ENCODE measurements at regions not wholly inside any gene's neighbourhood (a gene's known extent, or its start where the extent isn't known, plus 50 kb on each side); places are given as distances from the start of the nearest gene placed in this dataset.

DNA sequence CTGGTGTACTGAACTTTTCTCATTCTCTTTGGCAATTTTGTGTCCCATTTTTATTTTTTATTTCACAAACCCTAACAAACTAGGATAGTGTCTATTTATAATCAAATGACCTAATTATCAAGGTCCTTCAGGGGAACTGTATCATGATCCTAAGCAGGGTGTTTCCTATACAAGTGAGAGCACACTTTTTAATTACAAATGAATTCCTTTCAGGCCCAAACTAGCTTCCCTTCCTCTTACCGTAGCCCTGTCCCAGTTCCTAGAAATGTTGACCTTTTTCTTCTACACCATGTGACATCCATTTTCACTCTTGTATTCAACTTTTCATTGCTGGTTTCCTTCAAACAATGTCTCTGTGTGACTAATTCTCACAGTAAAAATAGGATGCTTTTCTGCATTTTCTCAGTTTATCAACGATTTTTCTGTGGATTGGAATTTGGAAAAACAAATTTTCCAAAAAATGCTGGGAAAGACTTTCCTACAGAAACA, 411.4 kb downstream of the CCDC91 start:
- no peak for DNase-seq (ENCODE audit: low spot score)

DNA sequence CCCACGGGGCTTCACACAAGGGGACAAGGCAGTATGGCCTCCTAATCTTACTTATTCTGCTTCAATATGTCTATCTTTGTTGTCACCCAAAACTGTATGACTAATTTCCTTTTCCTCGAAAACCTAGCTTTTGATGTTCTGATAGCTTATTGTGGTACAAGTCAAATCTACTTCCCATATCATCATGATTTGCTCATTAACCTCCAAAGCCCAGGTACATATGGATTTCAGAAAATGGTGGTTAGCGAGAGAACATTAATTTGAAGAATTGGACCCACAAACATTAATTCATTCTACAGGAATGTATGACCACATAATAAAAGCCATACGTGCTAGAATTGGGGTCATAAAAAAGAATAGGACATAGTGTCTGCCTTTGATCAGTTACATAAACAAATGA, 412.5 kb downstream of the CCDC91 start:
- DNase-seq (ENCODE audit: low spot score), result no peak

DNA sequence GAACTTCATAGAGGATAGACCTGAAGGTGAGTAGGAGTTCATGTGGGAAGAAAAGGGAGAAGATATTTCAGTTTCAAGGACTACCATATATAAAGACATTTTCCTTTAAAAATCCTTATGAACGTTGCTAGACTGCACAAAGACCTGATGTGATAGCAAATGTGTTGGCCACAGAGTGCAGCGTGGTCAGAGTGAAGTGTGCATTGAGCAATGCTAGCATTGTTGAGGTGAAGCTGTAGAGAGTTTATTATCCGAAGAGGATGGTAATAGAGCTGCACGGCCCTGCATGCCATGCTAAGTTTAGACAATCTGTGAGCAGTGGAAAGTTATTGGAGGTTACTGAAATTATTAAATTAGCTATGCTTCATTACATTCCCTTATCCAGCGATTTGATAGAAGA, 413.0 kb downstream of the CCDC91 start:
- DNase-seq (ENCODE audit: low spot score), result no peak

DNA sequence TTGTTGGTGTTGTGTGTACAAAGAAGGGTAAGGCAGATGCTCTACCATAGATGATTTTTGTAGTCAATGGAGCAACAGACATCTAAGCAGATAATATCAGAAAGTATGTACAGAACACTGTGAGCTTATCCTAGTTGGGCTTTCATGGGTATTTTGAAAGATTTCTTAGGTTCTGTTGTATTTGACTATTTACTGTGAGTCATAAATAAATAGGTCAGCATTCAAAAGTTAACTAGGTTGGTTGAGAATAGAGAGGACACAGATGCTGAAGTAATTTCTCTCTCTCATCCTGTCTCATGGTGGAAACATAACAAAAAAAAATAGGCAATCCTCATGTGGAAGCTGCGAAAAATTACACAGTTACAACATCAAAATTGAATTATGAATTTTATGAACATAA, 413.5 kb downstream of the CCDC91 start:
- no peak for DNase-seq (ENCODE audit: low spot score)

DNA sequence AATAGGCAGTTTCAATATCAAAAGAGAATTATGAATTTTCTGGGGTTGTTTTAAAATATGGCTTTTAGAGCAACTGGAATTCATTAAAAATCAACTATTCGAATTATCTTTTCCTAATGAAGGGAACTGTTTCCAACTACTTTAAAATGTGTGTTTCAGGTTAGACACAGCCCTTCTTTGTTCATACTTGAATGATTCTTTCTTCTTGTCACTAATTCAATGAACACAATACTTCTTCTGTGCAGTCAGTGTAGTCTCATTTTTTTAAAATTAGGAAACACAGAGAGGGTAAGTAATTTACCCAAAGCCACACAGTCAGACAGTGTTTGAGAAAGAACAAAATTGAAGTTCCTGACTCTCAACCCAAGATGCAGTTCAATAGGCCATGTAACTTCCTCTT, 414.0 kb downstream of the CCDC91 start:
- no peak for DNase-seq (ENCODE audit: low spot score)

DNA sequence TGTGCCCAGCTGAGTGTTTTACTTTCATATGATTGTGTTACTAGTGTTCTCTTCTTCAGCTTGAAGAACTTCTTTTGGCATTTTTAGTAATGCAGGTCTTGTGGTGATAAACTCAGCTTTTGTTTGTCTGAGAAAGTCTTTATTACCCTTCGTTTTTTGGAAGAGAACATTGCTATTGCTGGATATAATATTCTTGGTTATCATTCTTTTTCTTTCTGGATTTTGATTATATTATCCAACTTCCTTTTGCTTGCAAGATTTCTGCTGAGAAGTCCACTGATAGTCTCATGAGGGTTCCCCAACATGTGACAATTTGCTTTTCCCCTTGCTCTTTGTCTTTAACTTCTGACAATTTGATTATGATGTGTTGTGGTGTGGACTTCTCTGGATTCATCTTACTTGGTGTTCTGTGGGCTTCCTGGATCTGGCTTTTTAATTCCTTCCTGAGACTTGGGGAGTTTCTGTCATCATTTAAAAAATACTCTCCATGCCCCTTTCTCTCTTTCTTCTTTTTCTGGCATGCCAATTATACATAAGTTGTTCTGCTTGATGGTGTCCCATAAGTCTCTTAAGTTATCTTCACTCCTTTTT, 416.8 kb downstream of the CCDC91 start:
- no peak for DNase-seq (ENCODE audit: low spot score)

DNA sequence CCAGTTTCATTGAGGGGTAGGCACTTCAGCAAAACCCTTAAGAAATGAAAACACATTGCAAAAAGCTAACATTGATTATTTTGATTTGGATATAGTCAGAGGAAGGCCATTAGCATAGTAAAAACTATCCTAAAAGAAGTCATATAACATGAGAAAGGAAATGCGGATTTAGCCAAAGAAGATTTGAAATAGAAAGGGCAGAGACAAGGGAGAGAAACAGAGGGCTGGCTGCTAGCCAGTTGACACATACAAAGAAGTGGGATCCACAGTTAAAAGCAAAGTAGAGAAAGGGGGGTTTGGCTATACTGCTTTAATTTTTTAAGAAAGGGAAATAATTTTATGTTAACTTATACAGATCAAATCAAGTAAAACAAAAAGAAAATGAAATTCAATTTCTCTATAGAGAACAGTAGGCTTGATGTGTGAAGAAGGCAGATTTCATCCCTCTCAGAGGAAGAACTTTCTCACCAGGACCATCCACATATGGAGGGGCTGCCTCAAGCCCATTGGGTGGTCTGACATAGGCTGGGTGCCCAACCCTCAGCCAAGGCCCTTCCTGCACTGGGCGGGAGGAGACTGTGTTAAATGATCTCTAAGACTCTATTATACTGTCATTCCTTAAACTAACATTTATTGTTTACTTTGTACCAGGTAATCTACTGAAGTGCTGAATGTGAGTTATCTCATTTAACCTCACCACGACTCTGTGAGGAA, 420.3 kb downstream of the CCDC91 start:
- DNase-seq (ENCODE audit: low spot score), result no peak

DNA sequence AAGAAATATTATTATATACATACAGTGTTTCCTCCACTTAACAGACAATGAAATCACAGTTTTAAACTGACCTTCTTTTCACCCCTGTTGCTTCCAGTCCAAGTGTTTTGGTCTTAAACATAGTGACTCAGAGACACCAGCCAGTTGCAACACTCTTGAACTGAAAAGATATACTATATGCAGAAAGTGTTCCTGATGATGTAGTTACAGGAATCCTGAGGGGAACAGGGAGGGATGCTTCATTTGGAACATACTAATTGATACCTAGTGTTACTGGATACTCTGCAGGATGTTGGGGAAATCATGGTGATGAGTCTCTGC, 420.8 kb downstream of the CCDC91 start:
- no peak for DNase-seq (ENCODE audit: low spot score)

DNA sequence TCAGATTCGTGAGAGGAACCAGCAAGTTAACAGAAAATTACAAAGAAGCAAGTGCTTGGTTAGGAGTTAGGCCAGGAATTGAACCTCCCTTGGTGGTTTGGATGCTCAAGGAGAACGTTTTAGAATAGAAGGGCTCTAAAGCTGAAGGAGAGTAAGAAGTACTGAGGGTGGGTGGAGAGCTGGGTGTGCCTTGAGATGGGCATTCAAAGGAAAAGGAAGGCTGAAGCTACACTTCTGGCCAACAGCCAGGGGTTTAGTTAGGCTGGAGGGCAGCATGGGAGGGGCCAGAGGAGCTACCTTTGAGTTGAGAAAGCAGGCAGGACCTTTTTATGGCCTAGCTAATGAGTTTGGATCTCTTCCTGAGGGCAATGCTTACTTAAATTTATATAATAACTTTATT, 421.2 kb downstream of the CCDC91 start:
- DNase-seq (ENCODE audit: low spot score), result no peak

DNA sequence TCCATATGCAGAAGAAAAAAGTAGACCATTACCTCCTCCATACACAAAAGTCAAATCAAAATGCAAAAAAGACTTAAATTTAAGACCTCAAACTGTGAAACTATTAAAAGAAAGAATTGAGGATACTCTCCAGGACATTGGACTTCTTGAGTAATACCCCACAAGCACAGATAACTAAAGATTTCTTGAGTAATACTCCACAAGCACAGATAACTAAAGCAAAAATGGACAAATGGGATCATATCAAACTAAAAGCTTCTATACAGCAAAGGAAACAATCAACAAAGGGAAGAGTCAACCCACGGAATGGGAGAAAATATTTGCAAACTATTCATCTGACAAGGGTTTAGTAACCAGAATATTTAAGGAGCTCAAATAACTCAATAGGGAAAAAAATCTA, 427.9 kb downstream of the CCDC91 start:
- no peak for DNase-seq (ENCODE audit: low spot score)

DNA sequence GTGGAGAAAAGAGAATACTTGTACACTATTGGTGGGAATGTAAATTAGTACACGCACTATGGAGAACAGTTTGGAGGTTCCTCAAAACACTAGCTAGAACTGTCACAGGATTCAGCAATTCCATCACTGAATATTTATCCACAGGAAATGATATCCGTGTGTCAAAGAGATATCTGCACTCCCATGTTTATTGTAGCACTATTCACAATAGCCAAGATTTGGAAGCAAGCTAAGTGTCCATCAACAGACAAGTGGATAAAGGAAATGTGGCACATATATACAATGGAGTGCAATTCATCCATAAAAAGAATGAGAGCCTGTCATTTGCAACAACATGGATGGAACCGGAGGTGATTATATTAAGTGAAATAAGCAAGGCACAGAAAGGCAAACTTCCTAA, 428.5 kb downstream of the CCDC91 start:
- DNase-seq (ENCODE audit: low spot score), result no peak

DNA sequence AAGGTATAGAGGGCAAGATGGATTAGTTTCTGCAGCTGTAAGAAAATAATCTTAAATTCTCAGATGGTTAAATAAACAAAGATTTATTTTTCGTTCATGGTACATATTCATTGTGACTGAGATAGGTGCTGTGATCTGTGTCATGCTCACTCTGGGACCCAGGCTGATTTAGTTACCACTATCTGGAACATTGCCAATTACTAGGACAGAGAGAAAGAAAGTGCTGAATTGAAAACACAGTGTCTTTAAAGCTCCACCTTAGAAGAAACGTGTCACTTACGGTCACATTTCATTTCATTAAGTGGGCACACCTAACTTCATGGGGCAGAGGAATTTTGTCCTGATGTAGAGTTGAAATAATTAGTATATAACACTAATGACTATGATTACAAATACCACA, 430.0 kb downstream of the CCDC91 start:
- DNase-seq (ENCODE audit: low spot score), result no peak

DNA sequence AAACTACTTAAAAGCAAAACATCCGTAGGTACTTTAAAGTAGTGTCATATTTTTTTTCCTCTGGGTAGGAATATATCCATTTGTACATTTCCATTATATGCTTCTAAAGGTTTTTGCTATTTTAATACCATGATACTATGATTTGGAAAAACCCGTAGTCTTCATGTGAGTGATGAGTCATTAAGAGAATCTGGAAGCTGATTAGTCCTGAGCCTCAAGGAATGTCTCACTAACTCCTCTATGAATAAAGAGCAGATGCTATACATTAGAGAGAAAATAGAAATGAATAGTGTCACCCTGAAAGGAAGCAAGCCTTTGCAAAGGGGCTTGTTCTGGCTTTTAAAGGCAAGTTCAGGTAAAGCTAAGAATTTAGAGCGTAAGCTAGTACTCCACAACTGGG, 432.1 kb downstream of the CCDC91 start:
- DNase-seq (ENCODE audit: low spot score), result no peak

DNA sequence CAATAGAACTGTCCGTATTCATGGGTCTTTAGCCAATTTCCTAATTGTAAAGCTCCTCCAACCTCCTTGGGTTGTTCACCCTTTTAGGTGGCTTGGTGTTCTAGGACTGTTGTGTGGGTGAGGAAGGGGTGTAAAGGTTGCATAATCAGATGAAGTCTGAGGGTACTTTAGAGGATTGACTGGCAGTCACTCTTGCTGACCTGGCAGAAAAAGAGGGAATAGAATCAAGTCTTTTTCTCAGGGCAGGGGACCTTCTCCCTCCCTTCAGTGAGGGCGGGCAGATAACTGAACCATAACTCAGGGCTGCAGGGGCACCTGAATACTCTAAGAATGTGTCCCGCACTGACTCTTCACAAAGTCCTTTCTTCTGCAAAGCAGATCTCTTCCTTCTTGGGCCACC, 436.2 kb downstream of the CCDC91 start:
- no peak for DNase-seq (ENCODE audit: low spot score)

DNA sequence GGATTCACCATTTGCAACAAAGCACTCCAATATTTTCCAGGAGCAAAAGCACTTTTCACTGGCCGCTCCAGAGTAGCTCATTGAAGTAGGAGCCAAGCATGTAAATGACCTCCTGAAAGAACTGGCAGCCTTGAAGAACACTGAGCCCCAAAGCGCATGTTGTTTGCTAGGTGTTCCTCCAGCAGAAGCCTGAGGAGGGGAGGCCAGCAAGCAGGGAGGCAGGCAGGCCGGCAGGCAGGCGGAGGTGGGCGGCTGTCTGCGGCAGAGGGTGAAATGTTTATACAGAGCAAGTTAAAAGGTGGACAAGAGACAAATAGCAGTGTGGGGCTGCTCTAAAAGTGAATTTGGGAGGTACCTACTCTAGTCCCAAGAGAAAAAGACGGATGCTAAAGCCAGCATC, 439.4 kb downstream of the CCDC91 start:
- no peak for DNase-seq (ENCODE audit: low spot score)

DNA sequence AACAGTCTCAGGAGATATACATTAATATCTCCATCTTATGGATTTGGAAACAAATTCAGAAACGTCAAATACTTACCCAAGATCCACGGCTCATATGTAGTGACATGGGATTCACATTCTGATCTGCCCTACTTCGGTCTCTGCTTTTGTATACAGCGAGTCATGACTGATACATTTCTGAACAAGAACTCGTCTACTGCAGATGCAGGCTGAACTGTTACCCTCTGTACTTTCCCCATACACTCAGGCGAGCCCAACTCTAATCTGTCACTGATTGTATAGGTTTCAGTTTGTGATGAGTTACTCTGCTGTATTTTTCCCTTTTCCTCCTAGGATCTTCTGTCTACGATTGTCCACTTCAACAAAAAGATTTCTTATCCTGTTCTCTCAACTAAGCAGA, 441.6 kb downstream of the CCDC91 start:
- no peak for DNase-seq (ENCODE audit: low spot score)

DNA sequence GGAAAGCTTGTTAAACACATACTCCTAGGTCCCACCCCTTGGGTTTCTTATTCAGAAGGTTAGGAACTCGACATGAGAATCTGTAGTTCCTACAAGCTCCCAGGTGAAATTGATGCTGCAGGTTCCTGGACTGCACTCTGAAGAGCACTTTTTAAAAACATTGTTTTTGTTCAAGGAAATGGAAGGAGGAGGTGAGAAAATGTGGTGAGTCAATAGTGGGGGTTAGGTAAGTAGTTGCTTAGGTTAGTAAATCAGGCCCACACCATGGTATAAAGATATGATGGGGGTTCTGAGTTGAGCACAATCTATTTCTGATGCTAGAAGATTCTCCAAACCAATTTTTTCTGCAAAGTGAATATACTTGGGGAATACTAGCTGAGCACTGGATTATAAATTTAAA, 450.3 kb downstream of the CCDC91 start:
- DNase-seq (ENCODE audit: low spot score), result no peak

DNA sequence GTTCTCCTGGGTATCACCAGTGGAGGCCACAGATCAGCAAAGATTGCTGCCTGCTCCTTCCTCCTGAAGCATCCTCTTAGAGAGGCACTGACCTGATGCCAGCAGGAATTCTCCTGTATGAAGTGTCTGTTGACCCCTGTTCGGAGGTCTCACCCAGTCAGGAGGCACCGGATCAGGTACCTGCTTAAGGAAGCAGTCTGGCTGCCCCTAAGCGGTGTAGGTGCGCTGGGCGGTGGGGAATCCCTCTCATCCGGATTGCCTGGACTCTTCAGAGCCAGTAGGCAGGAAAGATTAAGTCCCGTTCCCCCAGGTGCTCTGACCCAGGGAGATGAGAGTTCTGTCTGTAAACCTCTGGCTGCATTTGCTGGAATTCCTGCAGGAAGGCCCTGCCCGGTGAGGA, 455.2 kb downstream of the CCDC91 start:
- DNase-seq (ENCODE audit: low spot score), result no peak

DNA sequence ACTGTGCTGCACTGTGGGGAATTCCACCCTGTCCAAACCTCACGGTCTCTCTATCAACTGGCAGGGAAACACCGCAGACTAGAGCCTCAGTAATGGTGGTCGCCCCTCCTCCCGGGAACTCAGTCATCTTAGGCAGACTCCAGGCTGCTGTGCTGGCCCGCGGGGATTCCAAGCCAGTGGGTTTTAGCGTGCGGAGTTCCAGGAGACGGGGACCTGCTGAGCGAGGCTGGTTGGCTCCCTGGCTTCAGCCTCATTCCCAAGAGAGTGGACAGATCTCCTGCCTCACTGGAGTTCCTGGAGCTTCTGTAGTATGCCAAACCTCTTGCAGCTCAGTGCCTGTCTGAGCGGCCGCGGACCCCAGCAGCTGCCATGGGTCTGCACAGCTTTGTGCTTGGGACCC, 455.6 kb downstream of the CCDC91 start:
- DNase-seq (ENCODE audit: low spot score), result no peak

DNA sequence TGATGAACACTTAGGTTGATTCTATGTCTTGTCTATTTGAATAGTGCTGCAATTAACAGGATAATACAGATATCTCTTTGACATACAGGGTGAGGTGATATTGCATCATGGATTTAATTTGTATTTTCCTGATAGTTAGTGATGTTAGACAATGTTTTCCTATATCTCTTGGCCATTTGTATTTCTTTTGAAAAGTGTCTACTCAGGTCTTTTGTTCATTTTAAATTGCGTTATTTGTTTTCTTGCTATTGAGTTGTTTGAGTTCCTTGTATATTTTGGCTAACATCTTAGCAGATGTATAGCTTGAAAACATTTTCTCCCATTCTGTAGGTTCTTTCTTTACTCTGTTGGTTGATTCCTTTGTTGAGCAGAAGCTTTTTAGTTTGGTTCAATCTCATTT, 460.6 kb downstream of the CCDC91 start:
- no peak for DNase-seq (ENCODE audit: low spot score)

DNA sequence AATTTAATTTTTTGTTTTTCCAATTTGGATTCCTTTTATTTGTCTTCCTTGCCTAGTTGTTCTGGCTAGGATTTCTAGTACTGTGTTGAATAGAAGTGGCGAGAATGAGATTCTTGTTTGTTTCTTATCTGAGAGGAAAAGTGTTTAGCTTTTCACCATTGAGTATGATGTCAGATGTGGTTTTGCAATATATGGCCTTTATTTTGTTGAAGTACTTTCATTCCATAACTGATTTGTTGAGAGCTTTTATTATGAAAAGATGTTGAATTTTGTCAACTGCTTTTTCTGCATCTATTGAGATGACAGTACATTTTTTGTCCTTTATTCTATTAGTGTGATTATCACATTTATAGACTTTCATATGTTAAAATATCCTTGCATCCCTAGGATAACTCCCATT, 462.0 kb downstream of the CCDC91 start:
- DNase-seq (ENCODE audit: low spot score), result no peak

DNA sequence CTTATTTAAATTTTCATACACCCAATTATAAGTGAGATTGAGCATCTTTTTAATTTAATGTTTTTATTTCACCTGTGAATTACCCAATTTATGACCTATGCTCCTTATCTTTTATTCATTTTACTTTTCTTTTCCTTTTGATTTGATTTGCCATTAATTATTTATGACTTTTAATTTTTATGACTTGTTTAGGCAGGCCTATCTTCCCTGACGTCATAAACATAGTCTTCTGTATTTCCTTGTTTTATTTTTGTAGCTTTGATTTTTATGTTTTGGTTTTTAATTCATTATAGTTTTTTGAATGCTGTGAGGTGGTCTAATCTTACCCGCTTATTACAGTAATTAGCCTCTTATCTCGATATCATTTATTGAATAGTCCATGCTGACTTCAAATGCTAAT, 467.1 kb upstream of the FAR2 start:
- no peak for DNase-seq (ENCODE audit: low spot score)

DNA sequence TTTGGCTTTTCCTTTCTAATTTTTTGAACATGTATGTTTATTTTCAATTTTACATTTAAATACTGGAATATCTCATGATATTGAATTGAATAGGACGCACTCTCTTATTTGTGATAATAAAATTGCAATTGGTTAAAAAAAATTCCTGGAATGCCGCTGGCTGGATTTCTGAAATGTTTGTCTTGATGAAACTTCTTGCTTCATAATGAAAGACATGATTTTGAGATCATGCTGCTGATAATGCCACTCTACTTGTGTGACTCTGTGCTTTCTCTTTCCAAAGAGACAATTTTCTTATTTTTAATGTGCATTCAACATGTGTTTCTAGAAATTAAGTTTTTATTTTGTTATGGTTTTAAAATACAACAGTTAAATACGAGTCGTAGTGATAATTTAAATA, 465.7 kb upstream of the FAR2 start:
- DNase-seq (ENCODE audit: low spot score), result no peak

DNA sequence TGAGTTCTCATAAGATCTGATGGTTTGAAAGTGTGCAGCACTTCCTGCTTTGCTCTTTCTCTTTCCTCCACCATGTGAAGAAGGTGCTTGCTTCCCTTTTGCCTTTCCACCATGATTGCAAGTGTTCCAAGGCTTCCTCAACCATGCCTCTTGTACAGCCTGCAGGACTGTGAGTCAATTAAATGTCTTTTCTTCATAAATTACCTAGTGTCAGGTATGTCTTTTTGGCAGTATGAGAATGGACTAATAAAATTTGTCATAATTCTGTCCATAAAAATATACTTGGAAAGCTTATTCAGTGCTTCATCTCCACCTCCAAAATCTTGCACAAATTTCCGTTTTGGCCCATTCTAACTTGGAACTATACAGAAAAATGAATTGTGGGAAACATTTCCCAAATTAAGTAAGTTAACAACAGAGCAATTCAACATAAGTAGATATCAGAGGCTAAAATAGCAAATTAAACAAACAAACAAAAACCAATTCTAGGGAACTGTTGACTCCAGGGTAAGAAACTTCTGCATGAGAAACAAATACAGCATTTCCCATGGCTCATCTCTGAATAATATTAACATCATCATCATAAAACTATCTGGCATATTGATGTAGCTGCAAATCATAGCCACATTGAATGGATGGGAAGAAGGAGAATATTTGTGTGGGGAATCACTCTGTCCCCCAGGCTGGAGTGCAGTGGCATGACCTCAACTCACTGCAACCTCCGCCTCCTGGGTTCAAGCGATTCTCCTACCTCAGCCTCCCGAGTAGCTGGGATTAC, 459.5 kb upstream of the FAR2 start:
- DNase-seq (ENCODE audit: low spot score), result no peak

Data from HuH-7.5 (cell line).